C4-2B (cell line): ENCODE measurements at regions not wholly inside any gene's neighbourhood (a gene's known extent, or its start where the extent isn't known, plus 50 kb on each side); places are given as distances from the start of the nearest gene placed in this dataset.

Experiments
- H3K27ac ChIP-seq: fragments of 450-650 bp; 2 replicates; pipeline ENCODE4 v1.5.1; 2017
- CTCF ChIP-seq: fragments of 450-650 bp; conservative IDR thresholded peaks from 2 replicates; pipeline ENCODE4 v1.5.1; 2017; ENCODE audit warnings: mild to moderate bottlenecking
- ZFX ChIP-seq: fragments of 450-650 bp; IDR thresholded peaks from 2 replicates; pipeline ENCODE4 v1.6.1; 2017

- TF ChIP-seq CTCF (no peak), ZFX (no peak)
- no peak overlapping the region for H3K27ac ChIP-seq
These were observed 601.8 kb upstream of the ID2 start for GRCh38 chr2:8080063-8080462.

GRCh38 chr2:8081130-8081529 is 600.7 kb upstream of the ID2 start:
- TF ChIP-seq ZFX (no peak), CTCF (no peak)
- H3K27ac ChIP-seq = no peak overlapping the region

GRCh38 chr2:8082840-8083239 is 599.0 kb upstream of the ID2 start:
- TF ChIP-seq CTCF (no peak), ZFX (no peak)
- H3K27ac ChIP-seq = no peak overlapping the region

GRCh38 chr2:8086357-8086756 is 595.5 kb upstream of the ID2 start:
- TF ChIP-seq ZFX (no peak), CTCF (no peak)
- no peak overlapping the region for H3K27ac ChIP-seq

GRCh38 chr2:8086796-8087479 is 594.9 kb upstream of the ID2 start:
- no peak for TF ChIP-seq ZFX
- no peak for TF ChIP-seq CTCF
- no peak overlapping the region for H3K27ac ChIP-seq

GRCh38 chr2:8087480-8087840 is 594.4 kb upstream of the ID2 start:
- no peak overlapping the region for H3K27ac ChIP-seq

GRCh38 chr2:8088810-8089209 is 593.0 kb upstream of the ID2 start:
- TF ChIP-seq ZFX (no peak), CTCF (no peak)
- H3K27ac ChIP-seq = no peak overlapping the region

More at GRCh38 chr2:8087480-8087840, 594.4 kb upstream of the ID2 start:
- TF ChIP-seq ZFX (no peak), CTCF (no peak)
